ENCODE measurements at regions not wholly inside any gene's neighbourhood (a gene's known extent, or its start where the extent isn't known, plus 50 kb on each side); places are given as distances from the start of the nearest gene placed in this dataset.

DNA sequence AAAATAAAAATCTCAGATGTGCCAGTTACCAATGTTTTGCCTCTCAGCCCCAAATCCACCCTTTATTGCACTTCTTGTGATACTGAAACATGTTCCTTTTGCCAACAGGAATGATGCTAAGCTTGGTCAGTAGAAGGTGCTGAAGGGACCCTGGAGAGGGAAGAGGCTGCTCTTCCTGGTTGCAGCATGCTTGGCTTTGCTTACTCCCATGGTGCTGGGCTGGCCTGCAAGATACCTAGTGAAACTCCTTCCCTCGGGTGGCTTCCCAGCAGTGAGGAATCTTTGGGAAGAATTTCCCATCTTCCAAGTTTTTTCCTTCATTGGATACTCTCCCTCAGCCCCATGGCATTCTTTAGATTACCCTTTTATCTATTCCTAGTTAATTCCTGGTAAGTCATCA, 151.8 kb upstream of the TGFBR2 start:
- TF ChIP-seq, protein P1, sequence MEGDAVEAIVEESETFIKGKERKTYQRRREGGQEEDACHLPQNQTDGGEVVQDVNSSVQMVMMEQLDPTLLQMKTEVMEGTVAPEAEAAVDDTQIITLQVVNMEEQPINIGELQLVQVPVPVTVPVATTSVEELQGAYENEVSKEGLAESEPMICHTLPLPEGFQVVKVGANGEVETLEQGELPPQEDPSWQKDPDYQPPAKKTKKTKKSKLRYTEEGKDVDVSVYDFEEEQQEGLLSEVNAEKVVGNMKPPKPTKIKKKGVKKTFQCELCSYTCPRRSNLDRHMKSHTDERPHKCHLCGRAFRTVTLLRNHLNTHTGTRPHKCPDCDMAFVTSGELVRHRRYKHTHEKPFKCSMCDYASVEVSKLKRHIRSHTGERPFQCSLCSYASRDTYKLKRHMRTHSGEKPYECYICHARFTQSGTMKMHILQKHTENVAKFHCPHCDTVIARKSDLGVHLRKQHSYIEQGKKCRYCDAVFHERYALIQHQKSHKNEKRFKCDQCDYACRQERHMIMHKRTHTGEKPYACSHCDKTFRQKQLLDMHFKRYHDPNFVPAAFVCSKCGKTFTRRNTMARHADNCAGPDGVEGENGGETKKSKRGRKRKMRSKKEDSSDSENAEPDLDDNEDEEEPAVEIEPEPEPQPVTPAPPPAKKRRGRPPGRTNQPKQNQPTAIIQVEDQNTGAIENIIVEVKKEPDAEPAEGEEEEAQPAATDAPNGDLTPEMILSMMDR (conservative IDR thresholded peaks at IDR 0.05; ENCODE audit: low read depth in 2 of 2): no peak
- TF ChIP-seq EZH2 (IDR thresholded peaks at IDR 0.05; ENCODE audit: low read depth, unreplicated experiment) (no peak), POLR2AphosphoS5 (IDR thresholded peaks at IDR 0.05; ENCODE audit: low read depth) (no peak), CREB1 (CRISPR knock-in tag; IDR thresholded peaks at IDR 0.05; ENCODE audit: low read depth) (no peak), EZH2phosphoT487 (IDR thresholded peaks at IDR 0.05; ENCODE audit: unreplicated experiment) (no peak), JUNB (IDR thresholded peaks at IDR 0.05; ENCODE audit: unreplicated experiment) (no peak), NANOG (IDR thresholded peaks at IDR 0.05; ENCODE audit: borderline replicate concordance) (no peak), STAT1 (IDR thresholded peaks at IDR 0.05; ENCODE audit: unreplicated experiment) (no peak), ZNF331 (CRISPR knock-in tag; IDR thresholded peaks at IDR 0.05; ENCODE audit: low read depth) (no peak)
- TF ChIP-seq, protein P2, sequence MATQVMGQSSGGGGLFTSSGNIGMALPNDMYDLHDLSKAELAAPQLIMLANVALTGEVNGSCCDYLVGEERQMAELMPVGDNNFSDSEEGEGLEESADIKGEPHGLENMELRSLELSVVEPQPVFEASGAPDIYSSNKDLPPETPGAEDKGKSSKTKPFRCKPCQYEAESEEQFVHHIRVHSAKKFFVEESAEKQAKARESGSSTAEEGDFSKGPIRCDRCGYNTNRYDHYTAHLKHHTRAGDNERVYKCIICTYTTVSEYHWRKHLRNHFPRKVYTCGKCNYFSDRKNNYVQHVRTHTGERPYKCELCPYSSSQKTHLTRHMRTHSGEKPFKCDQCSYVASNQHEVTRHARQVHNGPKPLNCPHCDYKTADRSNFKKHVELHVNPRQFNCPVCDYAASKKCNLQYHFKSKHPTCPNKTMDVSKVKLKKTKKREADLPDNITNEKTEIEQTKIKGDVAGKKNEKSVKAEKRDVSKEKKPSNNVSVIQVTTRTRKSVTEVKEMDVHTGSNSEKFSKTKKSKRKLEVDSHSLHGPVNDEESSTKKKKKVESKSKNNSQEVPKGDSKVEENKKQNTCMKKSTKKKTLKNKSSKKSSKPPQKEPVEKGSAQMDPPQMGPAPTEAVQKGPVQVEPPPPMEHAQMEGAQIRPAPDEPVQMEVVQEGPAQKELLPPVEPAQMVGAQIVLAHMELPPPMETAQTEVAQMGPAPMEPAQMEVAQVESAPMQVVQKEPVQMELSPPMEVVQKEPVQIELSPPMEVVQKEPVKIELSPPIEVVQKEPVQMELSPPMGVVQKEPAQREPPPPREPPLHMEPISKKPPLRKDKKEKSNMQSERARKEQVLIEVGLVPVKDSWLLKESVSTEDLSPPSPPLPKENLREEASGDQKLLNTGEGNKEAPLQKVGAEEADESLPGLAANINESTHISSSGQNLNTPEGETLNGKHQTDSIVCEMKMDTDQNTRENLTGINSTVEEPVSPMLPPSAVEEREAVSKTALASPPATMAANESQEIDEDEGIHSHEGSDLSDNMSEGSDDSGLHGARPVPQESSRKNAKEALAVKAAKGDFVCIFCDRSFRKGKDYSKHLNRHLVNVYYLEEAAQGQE (IDR thresholded peaks at IDR 0.05; ENCODE audit: unreplicated experiment): no peak
- TF ChIP-seq, protein P3, sequence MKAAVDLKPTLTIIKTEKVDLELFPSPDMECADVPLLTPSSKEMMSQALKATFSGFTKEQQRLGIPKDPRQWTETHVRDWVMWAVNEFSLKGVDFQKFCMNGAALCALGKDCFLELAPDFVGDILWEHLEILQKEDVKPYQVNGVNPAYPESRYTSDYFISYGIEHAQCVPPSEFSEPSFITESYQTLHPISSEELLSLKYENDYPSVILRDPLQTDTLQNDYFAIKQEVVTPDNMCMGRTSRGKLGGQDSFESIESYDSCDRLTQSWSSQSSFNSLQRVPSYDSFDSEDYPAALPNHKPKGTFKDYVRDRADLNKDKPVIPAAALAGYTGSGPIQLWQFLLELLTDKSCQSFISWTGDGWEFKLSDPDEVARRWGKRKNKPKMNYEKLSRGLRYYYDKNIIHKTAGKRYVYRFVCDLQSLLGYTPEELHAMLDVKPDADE (IDR thresholded peaks at IDR 0.05): no peak

Measured in GM23338 (cell line).